Motor neuron (in vitro differentiated cells): ENCODE measurements at regions not wholly inside any gene's neighbourhood (a gene's known extent, or its start where the extent isn't known, plus 50 kb on each side); places are given as distances from the start of the nearest gene placed in this dataset.

Experiments used
- ATAC-seq, 8 experiments: fragments of 200-7000 bp; cut with Tn5 transposase; replicated peaks in 6 of 8; 2 replicates each; pipeline ENCODE4 v1.8.0; 2021; ENCODE audit warnings: mild to moderate bottlenecking in 8 of 8, moderate library complexity in 8 of 8
- H3K27ac ChIP-seq, 2 donors: fragments of 250-450 bp; sonication (Bioruptor Pico); 2 replicates each; pipeline ENCODE4 v1.9.0; 2021; ENCODE audit warnings: antibody characterized with exemption in 2 of 2, mild to moderate bottlenecking in 2 of 2, moderate library complexity in 1 of 2
- H3K4me1 ChIP-seq, 2 donors: fragments of 250-450 bp; sonication (Bioruptor Pico); replicated peaks in 1 of 2; 2 replicates each; pipeline ENCODE4 v1.6.1; 2021; ENCODE audit warnings: antibody characterized with exemption in 2 of 2, mild to moderate bottlenecking in 2 of 2, moderate library complexity in 1 of 2
- H3K4me3 ChIP-seq, 5 donors: fragments of 250-450 bp; sonication (Bioruptor Pico); 2 replicates each; pipeline ENCODE4 v1.9.0; 2021; ENCODE audit warnings: antibody characterized with exemption in 5 of 5, mild to moderate bottlenecking in 5 of 5, moderate library complexity in 4 of 5
- WGBS, 10 experiments: fragments of 450-650 bp; shearing (Covaris generic); methylation state at CpG; one replicate each; pipeline ENCODE4 v1.0.0; 2022; 5-methylcytosine and 5-hydroxymethylcytosine counted together
- in situ Hi-C, 9 experiments: fragments of 400-800 bp; cut with MboI; loops; one replicate each; pipeline ENCODE4 v1.15.0; 2021; ENCODE audit warnings: low sequenced_read_pairs in 9 of 9, low pct_unique_long_range_greater_than_20kb in 2 of 9; ENCODE audit not compliant: unreplicated experiment in 9 of 9

GRCh38 chrX:148192547-148192946 lies 211.4 kb downstream of the FMR1NB start:
- no peak for ATAC-seq
- Histone ChIP-seq H3K27ac (no peak overlapping the region), H3K4me3 (no peak overlapping the region), H3K4me1 (no peaks in the 10 kb centered on the region)
- whole genome bisulfite sequencing, 10 experiments: 39 to 100% (median 58%) methylated on average over 1 to 3 of the region's 4 CpGs; no CpG with 5 or more reads in 5 of the 10 experiments
- in situ Hi-C loops: no loop called here

DNA sequence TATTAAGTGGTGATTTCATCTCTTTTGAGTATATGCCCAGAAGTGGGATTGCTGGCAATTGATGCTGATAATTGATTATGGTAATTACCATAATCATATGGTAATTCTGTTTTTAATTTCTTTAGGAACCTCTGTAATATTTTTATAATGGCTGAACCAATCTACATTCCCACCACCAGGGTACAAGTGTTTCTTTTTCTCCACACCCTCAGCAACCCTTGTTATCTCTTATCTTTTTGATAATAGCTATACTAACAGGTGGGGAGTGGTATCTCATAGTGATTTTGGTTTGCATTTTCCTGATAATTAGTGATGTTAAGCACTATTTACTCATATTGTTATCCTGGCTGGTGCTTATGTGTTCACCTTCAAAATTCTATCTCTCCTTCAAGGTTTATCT lies 212.6 kb downstream of the FMR1NB start:
- no peak overlapping the region for H3K4me3 ChIP-seq
- H3K4me1 ChIP-seq: no peaks in the 10 kb centered on the region
- no peak overlapping the region for H3K27ac ChIP-seq
- in situ Hi-C loops: no loop called here
- no peak for ATAC-seq

DNA sequence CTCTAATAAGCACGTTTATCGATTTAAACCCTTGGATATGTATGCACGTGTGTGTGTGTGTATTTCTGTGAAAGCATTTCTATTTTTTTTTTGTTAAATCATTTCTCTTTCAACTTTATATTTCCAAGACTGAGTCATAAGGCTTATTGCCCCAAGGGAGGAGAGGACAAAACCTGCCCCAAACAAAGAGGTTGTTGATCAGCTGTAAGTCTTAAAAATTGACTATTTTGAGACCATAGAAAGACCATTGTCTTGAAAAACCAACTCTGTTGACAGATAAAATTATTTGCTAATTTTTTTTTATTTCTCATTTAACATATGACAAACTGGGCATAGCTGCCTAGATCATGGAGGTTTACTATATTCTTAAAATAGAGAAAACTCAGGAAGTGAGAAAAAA lies 222.4 kb downstream of the FMR1NB start:
- WGBS, 10 experiments: 30 to 100% (median 92%) methylated on average over 1 to 3 of the region's 3 CpGs; no CpG with 5 or more reads in 5 of the 10 experiments
- Histone ChIP-seq H3K4me3 (no peak overlapping the region), H3K27ac (no peak overlapping the region), H3K4me1 (no peaks in the 10 kb centered on the region)
- in situ Hi-C loops: no loop called here
- ATAC-seq: no peak

- no peak for ATAC-seq
- in situ Hi-C loops: no loop called here
- Histone ChIP-seq H3K4me1 (no peaks in the 10 kb centered on the region), H3K27ac (no peak overlapping the region), H3K4me3 (no peak overlapping the region)
- 20 to 100% (median 86%) methylated on average over 1 of the region's 1 CpG; no CpG with 5 or more reads in 6 of the 10 experiments for WGBS, 10 experiments
These were observed 223.1 kb downstream of the FMR1NB start for GRCh38 chrX:148204195-148204594.

DNA sequence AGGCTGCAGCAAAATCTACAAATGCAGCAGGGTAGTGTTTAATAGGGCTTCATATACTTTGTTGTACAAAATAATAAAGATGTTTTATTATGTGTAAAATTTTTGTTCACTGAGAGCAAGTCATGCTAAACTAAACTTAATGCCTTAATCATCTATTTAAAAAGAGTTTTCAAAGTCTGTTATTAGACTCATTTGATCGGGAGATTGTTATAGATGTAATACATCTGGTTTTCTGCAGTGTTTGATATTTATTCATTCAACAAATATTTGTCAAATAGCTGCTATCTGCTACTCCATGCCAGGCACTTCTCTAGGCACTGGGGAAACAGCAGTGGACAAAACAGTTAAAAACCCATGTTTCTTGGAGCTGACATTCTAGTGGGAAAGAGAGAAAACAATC lies 233.6 kb downstream of the FMR1NB start:
- Histone ChIP-seq H3K4me3 (no peak overlapping the region), H3K27ac (no peak overlapping the region), H3K4me1 (no peaks in the 10 kb centered on the region)
- 38 to 80% (median 53%) methylated on average over 1 of the region's 1 CpG; no CpG with 5 or more reads in 6 of the 10 experiments for whole genome bisulfite sequencing, 10 experiments
- in situ Hi-C loops: no loop called here
- ATAC-seq: no peak

DNA sequence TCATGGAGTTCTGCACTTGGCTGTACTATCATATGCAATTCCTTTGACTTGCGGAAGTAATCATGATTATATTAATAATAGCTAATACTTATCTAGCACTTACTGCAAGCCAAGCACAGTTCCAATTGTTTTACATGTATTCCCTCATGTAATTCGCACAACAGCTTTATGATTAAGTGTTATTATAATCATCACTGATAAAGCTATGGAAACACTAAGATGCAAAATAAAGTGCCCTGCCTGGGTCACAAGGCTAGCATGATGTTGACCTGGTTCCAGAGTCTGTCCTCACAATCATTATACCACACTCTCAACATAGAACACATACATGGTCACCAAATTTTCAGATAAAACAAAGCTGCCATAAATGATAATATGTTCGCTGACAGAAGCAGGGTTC lies 234.6 kb downstream of the FMR1NB start:
- in situ Hi-C loops: no loop called here
- WGBS, 10 experiments: 75 to 93% (median 80%) methylated on average over 1 to 3 of the region's 3 CpGs; no CpG with 5 or more reads in 6 of the 10 experiments
- H3K27ac ChIP-seq: no peak overlapping the region
- ATAC-seq: no peak
- no peaks in the 10 kb centered on the region for H3K4me1 ChIP-seq
- no peak overlapping the region for H3K4me3 ChIP-seq

DNA sequence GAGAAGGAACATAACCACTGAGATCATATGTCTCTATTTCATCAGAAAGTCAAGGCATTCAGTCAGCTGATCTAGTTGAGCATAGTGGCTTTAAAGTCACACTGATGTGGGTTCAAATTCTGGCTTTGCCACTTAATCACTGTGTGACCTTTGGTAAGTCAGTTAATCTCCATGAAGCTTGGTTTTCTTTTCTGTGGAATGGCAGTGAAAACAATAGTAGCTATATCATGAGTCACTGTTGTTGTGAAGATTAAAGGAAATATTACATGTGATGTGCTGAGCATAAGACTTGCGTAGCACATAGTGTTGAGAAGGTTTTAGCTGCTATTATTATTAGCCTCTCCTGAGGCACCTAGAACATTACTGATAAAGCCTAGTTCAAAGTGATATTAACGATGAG lies 242.2 kb downstream of the FMR1NB start:
- ATAC-seq: no peak
- Histone ChIP-seq H3K27ac (no peak overlapping the region), H3K4me1 (no peaks in the 10 kb centered on the region), H3K4me3 (no peak overlapping the region)
- in situ Hi-C loops: no loop called here
- 27 to 100% (median 60%) methylated on average over 1 to 2 of the region's 2 CpGs; no CpG with 5 or more reads in 6 of the 10 experiments for WGBS, 10 experiments

- no peak overlapping the region for H3K27ac ChIP-seq
- no peak for ATAC-seq
- H3K4me3 ChIP-seq: no peak overlapping the region
- H3K4me1 ChIP-seq: no peaks in the 10 kb centered on the region
- in situ Hi-C loops: no loop called here
These were observed 247.4 kb downstream of the FMR1NB start for GRCh38 chrX:148228521-148228920.

GRCh38 chrX:148229801-148230303 lies 248.7 kb downstream of the FMR1NB start:
- H3K4me1 ChIP-seq: no peaks in the 10 kb centered on the region
- peak in 1 of 8 experiments; percentile 36 for ATAC-seq
- 0 to 60% (median 40%) methylated on average over 1 of the region's 1 CpG; no CpG with 5 or more reads in 7 of the 10 experiments for WGBS, 10 experiments
- no peak overlapping the region for H3K4me3 ChIP-seq
- in situ Hi-C loops: no loop called here
- no peak overlapping the region for H3K27ac ChIP-seq

DNA sequence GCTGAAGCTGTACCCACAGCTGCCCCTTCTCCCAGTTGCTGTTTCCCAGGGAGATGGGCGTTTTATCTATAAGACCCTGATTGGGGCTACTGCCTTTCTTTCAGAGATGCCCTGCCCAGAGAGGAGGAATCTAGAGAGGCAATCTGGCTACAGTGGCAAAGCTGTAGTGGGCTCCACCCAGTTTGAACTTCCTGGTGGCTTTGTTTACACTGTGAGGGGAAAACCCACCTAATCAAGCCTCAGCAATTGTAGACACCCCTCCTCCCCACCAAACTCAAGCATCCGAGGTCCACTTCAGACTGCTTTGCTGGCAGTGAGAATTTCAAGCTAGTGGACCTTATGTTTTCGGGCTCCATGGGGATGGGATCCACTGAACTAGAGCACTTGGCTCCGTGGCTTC lies 240.4 kb upstream of the AFF2 start:
- no peak for ATAC-seq
- WGBS, 10 experiments: 59 to 70% methylated on average over 2 to 3 of the region's 4 CpGs; no CpG with 5 or more reads in 8 of the 10 experiments
- Histone ChIP-seq H3K27ac (no peak overlapping the region), H3K4me3 (no peak overlapping the region), H3K4me1 (no peaks in the 10 kb centered on the region)
- in situ Hi-C loops: no loop called here

GRCh38 chrX:148265829-148266228 lies 234.6 kb upstream of the AFF2 start:
- H3K4me1 ChIP-seq: peaks cover 0 to 4% of the 10 kb centered on the region in 2 donors
- no peak overlapping the region for H3K27ac ChIP-seq
- no peak for ATAC-seq
- no peak overlapping the region for H3K4me3 ChIP-seq
- in situ Hi-C loops: no loop called here

GRCh38 chrX:148268673-148269072 lies 231.7 kb upstream of the AFF2 start:
- in situ Hi-C loops: no loop called here
- peak in 1 of 8 experiments; percentile 29 for ATAC-seq
- WGBS, 10 experiments: 29 to 80% (median 59%) methylated on average over 1 of the region's 1 CpG; no CpG with 5 or more reads in 6 of the 10 experiments
- Histone ChIP-seq H3K4me1 (peaks cover 0 to 4% of the 10 kb centered on the region in 2 donors), H3K4me3 (no peak overlapping the region), H3K27ac (no peak overlapping the region)

DNA sequence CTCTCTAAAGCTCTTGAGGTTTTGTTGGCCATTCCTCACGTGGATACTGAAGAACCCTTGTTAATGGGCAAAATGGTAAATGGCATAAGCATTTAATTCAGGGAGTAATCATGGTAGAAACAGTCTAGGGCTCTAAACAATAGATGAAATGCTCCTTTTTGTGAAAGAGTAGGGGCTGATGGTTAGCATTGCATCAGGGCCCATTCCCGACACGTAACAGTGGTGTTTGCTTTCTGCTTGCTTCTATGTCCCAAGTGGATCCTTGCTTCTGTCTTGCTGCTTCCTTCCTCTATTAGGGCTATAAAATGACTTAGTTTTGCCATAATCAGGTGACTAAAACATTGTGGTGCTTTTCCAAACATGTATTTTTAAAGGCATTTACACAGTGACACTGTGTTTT lies 230.9 kb upstream of the AFF2 start:
- WGBS, 10 experiments: 17 to 57% (median 33%) methylated on average over 1 of the region's 3 CpGs; no CpG with 5 or more reads in 7 of the 10 experiments
- in situ Hi-C loops: no loop called here
- peaks cover 0 to 4% of the 10 kb centered on the region in 2 donors for H3K4me1 ChIP-seq
- no peak overlapping the region for H3K27ac ChIP-seq
- no peak overlapping the region for H3K4me3 ChIP-seq
- ATAC-seq: no peak

- Histone ChIP-seq H3K4me3 (no peak overlapping the region), H3K27ac (no peak overlapping the region), H3K4me1 (peaks cover 0 to 4% of the 10 kb centered on the region in 2 donors)
- in situ Hi-C loops: no loop called here
- WGBS, 10 experiments: 57 to 100% (median 92%) methylated on average over 1 of the region's 2 CpGs; no CpG with 5 or more reads in 6 of the 10 experiments
- no peak for ATAC-seq
These were observed 229.9 kb upstream of the AFF2 start for GRCh38 chrX:148270499-148270898.
